Esophagus (tissue), 2 donors: ENCODE measurements at regions not wholly inside any gene's neighbourhood (a gene's known extent, or its start where the extent isn't known, plus 50 kb on each side); places are given as distances from the start of the nearest gene placed in this dataset.

ENCODE experiments used
- H3K27ac ChIP-seq, 2 donors: one replicate each; pipeline ENCODE4 v1.5.1; 2013; ENCODE audit warnings: low read depth in 2 of 2, mild to moderate bottlenecking in 2 of 2, inconsistent platforms in 1 of 2, low read length in 1 of 2, moderate library complexity in 1 of 2
- H3K27me3 ChIP-seq, 2 donors: one replicate each; pipeline ENCODE4 v1.6.1; 2013; ENCODE audit warnings: low read length in 2 of 2, control low read depth in 1 of 2, mild to moderate bottlenecking in 1 of 2; ENCODE audit not compliant: insufficient read depth in 2 of 2, control insufficient read depth in 1 of 2
- H3K36me3 ChIP-seq, 2 donors: one replicate each; pipeline ENCODE4 v1.6.1; 2013; ENCODE audit warnings: low read length in 1 of 2; ENCODE audit not compliant: control insufficient read depth in 2 of 2, insufficient read depth in 2 of 2
- H3K4me1 ChIP-seq, 2 donors: one replicate each; pipeline ENCODE4 v1.6.1; 2013; ENCODE audit warnings: low read length in 1 of 2; ENCODE audit not compliant: control insufficient read depth in 2 of 2, insufficient read depth in 2 of 2
- H3K4me3 ChIP-seq, 2 donors: one replicate each; pipeline ENCODE4 v1.5.1; 2013; ENCODE audit warnings: low read length in 2 of 2, mild to moderate bottlenecking in 2 of 2, low read depth in 1 of 2, moderate library complexity in 1 of 2
- H3K9me3 ChIP-seq, 2 donors: one replicate each; pipeline ENCODE4 v1.6.1; 2013; ENCODE audit warnings: mild to moderate bottlenecking in 2 of 2, low read depth in 1 of 2, low read length in 1 of 2, moderate library complexity in 1 of 2; ENCODE audit not compliant: control insufficient read depth in 2 of 2, insufficient read depth in 1 of 2
- WGBS, 2 donors: extraction: QIAGEN DNeasy Blood & Tissue Kit; methylation state at CpG; one replicate each; pipeline ENCODE4 v1.1.7; 2013; 5-methylcytosine and 5-hydroxymethylcytosine counted together
- donor health status: healthy with polysubstance abuse.
- donor health status: Bipolar disorder and iron deficiency.

DNA sequence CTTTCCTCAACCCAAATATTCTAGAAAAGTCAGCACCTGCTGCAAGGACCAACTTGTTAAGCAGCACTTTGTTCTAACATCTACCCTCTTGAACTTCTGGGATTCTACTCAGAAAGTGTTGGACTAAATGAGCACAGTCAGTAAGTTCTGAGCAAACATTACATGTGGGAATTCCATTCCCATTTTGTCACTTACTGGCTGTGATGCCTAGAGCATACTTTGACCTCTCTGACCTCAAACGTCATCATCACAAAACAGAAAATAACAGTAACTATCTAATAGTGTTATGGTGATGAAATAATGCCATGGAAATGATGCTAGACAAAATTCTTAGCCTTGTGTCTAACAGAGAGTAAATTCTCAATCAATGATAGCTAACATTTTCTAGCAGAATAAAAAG lies 829.4 kb downstream of the EPHA7 start:
- Histone ChIP-seq H3K9me3 (no peaks in the 10 kb centered on the region), H3K27me3 (no peaks in the 10 kb centered on the region), H3K4me3 (no peak overlapping the region), H3K36me3 (no peaks in the 10 kb centered on the region), H3K27ac (no peak overlapping the region), H3K4me1 (no peaks in the 10 kb centered on the region)
- 23 to 39% methylated on average over 1 of the region's 1 CpG for WGBS, 2 donors

DNA sequence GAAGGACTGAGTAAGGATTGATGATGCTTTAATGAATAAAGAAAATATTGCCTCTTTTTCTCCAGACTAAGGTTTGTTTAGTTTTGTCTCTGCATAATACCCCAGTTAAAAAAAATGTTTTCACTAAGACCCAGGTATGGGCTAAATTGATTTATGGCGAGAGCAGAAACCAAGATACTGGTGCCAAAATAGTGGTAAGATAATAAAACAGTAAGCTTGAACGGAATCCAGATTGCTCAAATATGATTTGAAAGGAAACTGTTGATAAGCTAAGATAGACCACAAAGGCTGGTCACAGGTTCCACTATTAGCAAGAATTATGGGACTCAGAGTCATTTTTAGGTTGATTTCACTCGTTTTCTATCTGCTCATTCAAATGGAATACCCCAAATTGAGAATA lies 831.2 kb downstream of the EPHA7 start:
- Histone ChIP-seq H3K4me3 (no peak overlapping the region), H3K9me3 (no peaks in the 10 kb centered on the region), H3K27ac (no peak overlapping the region), H3K27me3 (no peaks in the 10 kb centered on the region), H3K36me3 (no peaks in the 10 kb centered on the region), H3K4me1 (no peaks in the 10 kb centered on the region)
- WGBS, 2 donors, result 32 to 33% methylated on average over 3 of the region's 3 CpGs

DNA sequence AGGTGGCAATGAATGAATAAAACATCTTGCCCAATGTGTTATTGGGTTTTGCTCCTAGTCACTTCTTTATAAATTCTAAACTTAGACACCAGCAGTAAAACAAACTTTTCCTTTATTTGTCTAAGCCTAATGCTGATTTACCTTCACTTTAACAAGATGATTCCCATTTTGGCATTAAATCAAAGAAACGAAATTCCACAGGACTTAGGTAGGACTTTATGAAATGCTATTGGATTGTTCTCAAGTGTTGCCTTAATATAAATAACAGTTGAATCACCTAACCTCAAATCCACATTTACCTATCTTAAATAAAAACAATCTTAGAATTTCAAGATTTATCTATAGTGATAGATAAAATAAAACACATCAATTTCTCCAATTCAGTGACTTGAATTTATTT lies 831.8 kb downstream of the EPHA7 start:
- H3K27ac ChIP-seq, result no peak overlapping the region
- no peaks in the 10 kb centered on the region for H3K27me3 ChIP-seq
- no peaks in the 10 kb centered on the region for H3K4me1 ChIP-seq
- 21 to 22% methylated on average over 1 of the region's 1 CpG for WGBS, 2 donors
- H3K9me3 ChIP-seq, result no peaks in the 10 kb centered on the region
- no peak overlapping the region for H3K4me3 ChIP-seq
- H3K36me3 ChIP-seq, result no peaks in the 10 kb centered on the region

GRCh38 chr6:92586236-92586977 lies 833.0 kb downstream of the EPHA7 start:
- Histone ChIP-seq H3K9me3 (peaks cover 0 to 2% of the 10 kb centered on the region in 2 donors), H3K36me3 (no peaks in the 10 kb centered on the region), H3K27ac (no peak overlapping the region), H3K4me1 (no peaks in the 10 kb centered on the region), H3K27me3 (no peaks in the 10 kb centered on the region), H3K4me3 (no peak overlapping the region)
- 52 to 55% methylated on average over 8 of the region's 8 CpGs for WGBS, 2 donors

DNA sequence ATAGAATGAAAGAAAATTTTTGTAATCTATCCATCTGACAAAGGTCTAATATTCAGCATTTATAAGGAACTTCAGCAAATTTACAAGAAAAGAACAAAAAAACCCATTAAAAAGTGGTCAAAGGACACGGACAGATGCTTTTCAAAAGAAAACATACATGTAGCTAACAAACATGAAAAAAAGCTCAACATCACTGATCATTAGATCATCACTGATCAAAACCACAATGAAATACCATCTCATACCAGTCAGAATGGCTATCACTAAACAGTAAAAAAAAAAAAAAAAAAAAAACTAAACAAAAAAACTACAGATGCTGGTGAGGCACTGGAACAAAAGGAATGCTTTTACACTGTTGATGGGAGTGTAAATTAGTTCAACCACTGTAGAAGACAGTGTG lies 837.1 kb downstream of the EPHA7 start:
- no peaks in the 10 kb centered on the region for H3K27me3 ChIP-seq
- 72 to 75% methylated on average over 1 of the region's 1 CpG for WGBS, 2 donors
- H3K4me1 ChIP-seq, result no peaks in the 10 kb centered on the region

DNA sequence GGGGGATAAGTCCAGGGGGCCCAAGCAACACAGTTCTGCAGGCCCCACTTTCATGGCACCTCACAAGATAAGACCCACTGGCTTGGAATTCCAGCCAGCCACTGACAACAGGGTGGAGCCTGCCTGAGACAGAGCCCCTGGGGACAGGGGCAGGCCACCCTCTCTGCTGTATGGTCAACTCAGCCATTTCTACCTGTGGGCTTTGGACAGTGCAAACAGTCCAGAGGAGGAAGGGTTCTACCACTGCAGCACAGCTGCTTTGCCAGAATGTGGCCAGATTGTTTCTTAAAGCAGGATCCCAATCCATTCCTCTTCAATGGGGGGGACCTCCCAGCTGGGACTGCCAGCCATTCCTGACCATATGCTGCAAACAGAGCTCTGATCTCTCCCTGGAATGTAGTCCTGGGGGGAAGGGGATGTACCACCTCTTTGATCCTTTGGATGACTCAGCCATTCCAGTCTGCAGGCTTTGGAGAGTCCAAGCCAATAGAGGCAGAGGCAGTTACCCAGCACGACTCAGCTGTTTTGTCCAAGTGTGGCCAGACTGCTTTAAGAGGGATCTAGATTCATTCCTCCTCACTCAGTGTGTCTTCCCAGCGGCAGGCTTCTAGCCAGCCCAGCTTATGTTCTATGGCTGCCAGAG lies 842.2 kb downstream of the EPHA7 start:
- Histone ChIP-seq H3K27me3 (no peaks in the 10 kb centered on the region), H3K36me3 (no peaks in the 10 kb centered on the region), H3K9me3 (peaks cover 7 to 13% of the 10 kb centered on the region in 2 donors), H3K4me3 (no peak overlapping the region), H3K27ac (no peak overlapping the region), H3K4me1 (no peaks in the 10 kb centered on the region)
- 83 to 87% methylated on average over 2 of the region's 2 CpGs for WGBS, 2 donors

More for the DNA sequence above, 837.1 kb downstream of the EPHA7 start:
- H3K36me3 ChIP-seq, result no peaks in the 10 kb centered on the region
- peaks cover 2 to 10% of the 10 kb centered on the region in 2 donors for H3K9me3 ChIP-seq
- H3K27ac ChIP-seq, result no peak overlapping the region
- no peak overlapping the region for H3K4me3 ChIP-seq

- 69 to 70% methylated on average over 1 of the region's 1 CpG for WGBS, 2 donors
Measured at GRCh38 chr6:92568541-92568940, 850.8 kb downstream of the EPHA7 start.

DNA sequence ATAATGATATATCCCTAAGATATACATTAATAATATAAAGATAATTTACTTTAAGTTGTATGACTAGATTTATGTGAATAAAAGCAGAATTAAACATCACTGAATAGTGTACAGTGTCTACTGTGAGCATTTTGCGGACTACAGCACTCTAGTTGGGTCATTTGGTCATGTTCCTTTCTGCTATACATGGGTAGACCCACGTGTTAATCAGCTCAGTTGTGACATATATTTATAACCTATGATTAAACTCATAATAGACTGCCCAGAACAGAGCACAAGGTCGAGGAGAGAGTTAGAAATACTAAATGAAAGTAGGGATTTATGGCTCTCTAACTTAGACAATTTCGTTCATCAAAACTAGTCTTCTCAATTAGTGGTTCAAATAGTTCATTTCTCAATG lies 852.7 kb downstream of the EPHA7 start:
- H3K4me1 ChIP-seq, result no peaks in the 10 kb centered on the region
- no peaks in the 10 kb centered on the region for H3K36me3 ChIP-seq
- WGBS, 2 donors, result 45 to 47% methylated on average over 4 of the region's 4 CpGs
- no peak overlapping the region for H3K4me3 ChIP-seq
- no peak overlapping the region for H3K27ac ChIP-seq
- no peaks in the 10 kb centered on the region for H3K9me3 ChIP-seq
- no peaks in the 10 kb centered on the region for H3K27me3 ChIP-seq

More at GRCh38 chr6:92568541-92568940, 850.8 kb downstream of the EPHA7 start:
- no peak overlapping the region for H3K4me3 ChIP-seq
- H3K36me3 ChIP-seq, result no peaks in the 10 kb centered on the region
- H3K4me1 ChIP-seq, result no peaks in the 10 kb centered on the region
- H3K27ac ChIP-seq, result no peak overlapping the region
- no peaks in the 10 kb centered on the region for H3K27me3 ChIP-seq
- no peaks in the 10 kb centered on the region for H3K9me3 ChIP-seq

DNA sequence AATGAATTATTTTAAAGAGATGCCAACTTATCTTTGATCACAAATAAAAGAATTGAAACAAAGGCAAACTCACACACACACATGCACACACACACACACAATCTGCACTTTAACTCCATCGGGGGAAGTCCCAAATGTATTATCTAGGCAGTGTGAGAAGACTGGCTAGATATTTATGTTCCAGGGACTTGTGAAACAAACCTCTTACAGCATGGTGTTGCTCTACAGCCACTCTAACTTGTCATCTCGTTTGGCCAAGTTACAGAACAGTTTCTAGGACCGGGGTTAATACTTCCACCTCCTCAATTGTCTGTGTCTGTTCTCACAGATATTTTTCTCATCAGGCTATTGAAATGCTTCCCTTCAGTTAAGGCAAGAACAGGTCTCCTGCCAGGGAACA lies 855.0 kb downstream of the EPHA7 start:
- no peaks in the 10 kb centered on the region for H3K4me1 ChIP-seq
- no peaks in the 10 kb centered on the region for H3K27me3 ChIP-seq
- 67 to 73% methylated on average over 3 of the region's 3 CpGs for WGBS, 2 donors
- no peak overlapping the region for H3K27ac ChIP-seq
- H3K4me3 ChIP-seq, result no peak overlapping the region
- H3K9me3 ChIP-seq, result no peaks in the 10 kb centered on the region
- no peaks in the 10 kb centered on the region for H3K36me3 ChIP-seq

DNA sequence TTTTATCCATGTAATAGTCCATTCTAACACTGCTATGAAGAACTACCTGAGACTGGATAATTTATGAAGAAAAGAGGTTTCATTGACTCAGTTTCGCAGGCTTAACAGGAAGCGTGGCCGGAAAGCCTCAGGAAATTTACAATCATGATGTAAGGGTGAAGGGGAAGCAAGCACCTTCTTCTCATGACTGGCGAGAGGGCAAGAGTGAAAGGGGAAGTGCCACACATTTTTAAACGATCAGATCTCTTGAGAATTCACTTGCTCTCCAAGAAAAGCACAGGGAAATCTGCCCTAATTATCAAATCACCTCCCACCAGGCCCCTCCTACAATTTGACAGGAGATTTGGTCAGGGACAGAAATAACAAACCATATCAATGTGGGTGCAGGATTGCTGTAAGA lies 859.7 kb downstream of the EPHA7 start:
- WGBS, 2 donors, result 41 to 43% methylated on average over 5 of the region's 5 CpGs
- H3K27me3 ChIP-seq, result no peaks in the 10 kb centered on the region
- no peak overlapping the region for H3K4me3 ChIP-seq
- no peak overlapping the region for H3K27ac ChIP-seq
- no peaks in the 10 kb centered on the region for H3K4me1 ChIP-seq
- no peaks in the 10 kb centered on the region for H3K9me3 ChIP-seq
- no peaks in the 10 kb centered on the region for H3K36me3 ChIP-seq
